Fibroblast of the aortic adventitia (primary cell): ENCODE measurements at regions not wholly inside any gene's neighbourhood (a gene's known extent, or its start where the extent isn't known, plus 50 kb on each side); places are given as distances from the start of the nearest gene placed in this dataset.

Experiments used
- DNase-seq: peaks from one replicate; pipeline ENCODE4 v3.0.0-alpha.2; 2010; ENCODE audit warnings: low read depth
- H3K4me3 ChIP-seq: 2 replicates; pipeline ENCODE4 v1.5.1; 2011; ENCODE audit warnings: low read depth, mild to moderate bottlenecking, control low read depth, low read length, moderate library complexity
- CTCF ChIP-seq: IDR thresholded peaks from 2 replicates; pipeline ENCODE4 v1.5.1; 2011; ENCODE audit warnings: mild to moderate bottlenecking, low read length, control low read depth, inconsistent platforms; ENCODE audit not compliant: insufficient read depth

GRCh38 chr15:95674031-95674430, 656.5 kb upstream of the NR2F2 start:
- no peak for DNase-seq
- no peak for TF ChIP-seq CTCF
- no peak overlapping the region for H3K4me3 ChIP-seq

DNA sequence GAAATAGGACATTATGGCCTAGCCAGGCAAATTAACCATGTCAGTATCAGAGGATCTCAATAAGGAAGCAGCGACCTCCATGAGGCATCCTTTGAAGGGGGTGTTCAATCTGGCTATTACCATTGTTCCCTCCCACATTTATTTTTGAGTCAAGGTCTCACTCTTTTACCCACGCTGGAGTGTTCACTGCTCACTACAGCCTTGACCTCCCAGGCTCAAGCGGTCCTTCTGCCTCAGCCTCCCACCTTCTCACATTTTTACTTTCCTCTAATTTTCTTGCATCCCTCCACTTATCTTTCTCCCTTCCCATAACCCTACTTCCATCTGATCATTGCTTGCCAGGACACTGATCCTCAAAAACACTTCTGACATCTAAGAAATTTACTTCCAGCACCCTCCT, 654.0 kb upstream of the NR2F2 start:
- TF ChIP-seq CTCF, result no peak
- no peak overlapping the region for H3K4me3 ChIP-seq
- DNase-seq, result no peak

- no peak for TF ChIP-seq CTCF
- no peak for DNase-seq
- H3K4me3 ChIP-seq, result no peak overlapping the region
These were observed 650.5 kb upstream of the NR2F2 start for GRCh38 chr15:95679847-95680582.

DNA sequence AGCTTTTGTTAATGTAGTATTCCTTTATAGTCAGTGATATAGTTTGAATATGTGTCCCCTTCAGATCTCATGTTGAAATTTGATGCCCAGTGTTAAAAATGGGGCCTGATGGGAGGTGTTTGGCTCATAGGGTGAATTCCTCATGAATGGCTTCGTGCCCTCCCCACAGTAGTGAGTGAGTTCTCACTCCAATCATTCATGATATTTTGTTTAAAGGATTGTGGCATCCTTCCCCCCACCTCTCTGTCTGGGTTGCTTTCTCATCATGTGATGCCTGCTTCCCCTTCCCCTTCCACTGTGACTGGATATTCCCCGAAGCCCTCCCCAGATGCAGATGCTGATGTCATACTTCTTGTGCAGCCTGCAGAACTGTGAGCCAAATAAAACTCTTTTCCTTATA, 649.8 kb upstream of the NR2F2 start:
- peak; percentile 20 for DNase-seq
- H3K4me3 ChIP-seq, result no peak overlapping the region
- no peak for TF ChIP-seq CTCF

GRCh38 chr15:95681836-95682544, 648.5 kb upstream of the NR2F2 start:
- H3K4me3 ChIP-seq, result no peak overlapping the region
- no peak for DNase-seq
- TF ChIP-seq CTCF, result no peak

DNA sequence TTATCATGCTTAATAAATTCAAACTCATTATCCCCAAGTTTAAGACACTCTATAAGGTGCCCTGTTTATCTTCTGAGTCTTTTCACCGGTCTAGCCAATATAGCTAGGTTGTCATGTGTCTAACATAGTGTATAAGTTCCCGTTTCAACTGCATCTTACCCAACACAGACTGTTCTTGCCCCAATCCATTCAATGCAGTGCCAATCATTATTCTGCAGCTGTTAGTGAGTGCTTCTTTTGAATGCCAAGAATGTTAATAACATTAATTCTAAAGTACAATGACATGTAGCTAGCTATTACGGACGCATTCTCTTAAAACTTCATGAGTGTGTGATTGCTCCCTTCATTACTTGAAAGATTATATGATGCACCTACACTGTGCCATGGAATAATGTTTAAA, 646.4 kb upstream of the NR2F2 start:
- TF ChIP-seq CTCF, result no peak
- no peak for DNase-seq
- H3K4me3 ChIP-seq, result no peak overlapping the region
